Fibroblast of lung (primary cell): ENCODE measurements at regions not wholly inside any gene's neighbourhood (a gene's known extent, or its start where the extent isn't known, plus 50 kb on each side); places are given as distances from the start of the nearest gene placed in this dataset.
A peak's percentile ranks its signal among the peaks of the same experiment; 100 is the strongest.

Experiments
- DNase-seq, 2 donors: peaks; one replicate each; pipeline versions ENCODE4 v3.0.0 to v3.0.0-alpha.2; 2010; ENCODE audit warnings: low read depth in 2 of 2
- H2AFZ ChIP-seq: 2 replicates; pipeline ENCODE4 v1.5.1; 2012; ENCODE audit warnings: low read length, control low read depth, inconsistent platforms
- H3K27ac ChIP-seq: 2 replicates; pipeline ENCODE4 v1.5.1; 2011; ENCODE audit warnings: low read length, control low read depth; ENCODE audit not compliant: insufficient read depth
- H3K27me3 ChIP-seq: 2 replicates; pipeline ENCODE4 v1.5.1; 2011; ENCODE audit warnings: mild to moderate bottlenecking, low read length; ENCODE audit not compliant: control insufficient read depth, insufficient read depth
- H3K36me3 ChIP-seq: 2 replicates; pipeline ENCODE4 v1.5.1; 2011; ENCODE audit warnings: low read length; ENCODE audit not compliant: control insufficient read depth, insufficient read depth
- H3K4me1 ChIP-seq: 2 replicates; pipeline ENCODE4 v1.5.1; 2011; ENCODE audit warnings: low read length; ENCODE audit not compliant: control insufficient read depth, insufficient read depth; ENCODE audit errors: extremely low read depth
- H3K4me2 ChIP-seq: 2 replicates; pipeline ENCODE4 v1.5.1; 2011; ENCODE audit warnings: low read length, control low read depth; ENCODE audit not compliant: insufficient read depth; ENCODE audit errors: extremely low read depth
- H3K4me3 ChIP-seq, 4 experiments: fragments of 200-600 bp in 1 of 4; sonication (generic) in 1 of 4; replicated peaks in 1 of 4; 2 replicates each; pipeline ENCODE4 v1.5.1; 2011 to 2016; ENCODE audit warnings: low read length in 4 of 4, low read depth in 3 of 4, mild to moderate bottlenecking in 3 of 4, control low read depth in 2 of 4, inconsistent platforms in 1 of 4, mixed read lengths in 1 of 4; ENCODE audit not compliant: insufficient read depth in 1 of 4; ENCODE audit errors: control extremely low read depth in 1 of 4
- H3K79me2 ChIP-seq: 2 replicates; pipeline ENCODE4 v1.5.1; 2012; ENCODE audit warnings: mild to moderate bottlenecking, low read length, inconsistent platforms; ENCODE audit not compliant: control insufficient read depth, insufficient read depth
- H3K9ac ChIP-seq: 2 replicates; pipeline ENCODE4 v1.5.1; 2011; ENCODE audit warnings: mild to moderate bottlenecking, low read length, control low read depth; ENCODE audit not compliant: insufficient read depth
- H3K9me3 ChIP-seq: 2 replicates; pipeline ENCODE4 v1.5.1; 2012; ENCODE audit warnings: low read depth, low read length; ENCODE audit not compliant: control insufficient read depth, insufficient read depth
- H4K20me1 ChIP-seq: 2 replicates; pipeline ENCODE4 v1.5.1; 2011; ENCODE audit warnings: low read length; ENCODE audit not compliant: control insufficient read depth, insufficient read depth; ENCODE audit errors: extremely low read depth
- EZH2 ChIP-seq: IDR thresholded peaks from 2 replicates; pipeline ENCODE4 v1.5.1; 2012; ENCODE audit warnings: low read length, control low read depth, mild to moderate bottlenecking; ENCODE audit errors: missing control alignments
- TF ChIP-seq, protein P1 (sequence below), 2 donors: IDR thresholded peaks in 1 of 2; conservative IDR thresholded peaks in 1 of 2; 1 replicate in 1 of 2; 2 replicates in 1 of 2; pipeline ENCODE4 v1.5.1; 2011 to 2012; ENCODE audit warnings: low read length in 2 of 2, control low read depth in 1 of 2, inconsistent platforms in 1 of 2, low read depth in 1 of 2, mild to moderate bottlenecking in 1 of 2

DNA sequence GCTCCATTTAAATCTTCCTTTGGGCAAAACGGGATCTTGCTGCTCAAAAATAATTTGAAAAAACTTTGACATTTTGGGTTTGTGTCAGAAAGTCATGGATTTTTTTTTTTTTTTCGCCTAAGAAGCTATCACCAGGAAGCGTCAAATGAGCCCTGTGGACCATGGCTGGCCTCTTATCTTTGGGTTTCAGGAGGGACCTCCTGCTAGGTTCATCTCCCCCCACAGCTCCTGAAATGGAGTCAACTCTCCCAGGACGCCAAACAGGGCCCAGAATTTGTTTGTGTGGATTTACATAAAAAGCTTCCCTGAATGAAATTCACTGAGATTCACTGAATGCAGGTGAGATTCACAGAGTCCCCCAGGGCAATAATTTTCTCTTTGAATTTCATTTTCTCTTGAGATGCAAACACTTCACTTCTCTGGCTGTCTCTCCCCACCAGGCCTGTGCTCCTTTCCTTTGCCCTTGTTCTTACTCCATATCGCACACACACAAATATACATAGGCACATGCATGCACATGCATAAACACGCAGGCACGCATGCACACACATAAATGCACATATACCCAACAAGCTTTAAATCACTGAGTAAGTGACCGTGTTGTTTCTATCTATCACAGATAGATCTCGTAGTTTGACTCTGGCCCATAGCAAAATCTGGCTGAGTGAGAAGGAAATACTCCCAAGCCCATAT lies 55.3 kb upstream of the GALNT10 start:
- Histone ChIP-seq H2AFZ (no peak overlapping the region), H3K9ac (no peak overlapping the region), H3K27ac (no peak overlapping the region), H3K27me3 (no peaks in the 10 kb centered on the region), H3K4me2 (no peak overlapping the region), H3K4me3 (no peak overlapping the region), H3K4me1 (no peaks in the 10 kb centered on the region), H3K79me2 (no peaks in the 10 kb centered on the region), H3K36me3 (no peaks in the 10 kb centered on the region), H3K9me3 (no peaks in the 10 kb centered on the region), H4K20me1 (no peaks in the 10 kb centered on the region)
- no peak for DNase-seq
- no peak for TF ChIP-seq EZH2
- TF ChIP-seq, protein P1, sequence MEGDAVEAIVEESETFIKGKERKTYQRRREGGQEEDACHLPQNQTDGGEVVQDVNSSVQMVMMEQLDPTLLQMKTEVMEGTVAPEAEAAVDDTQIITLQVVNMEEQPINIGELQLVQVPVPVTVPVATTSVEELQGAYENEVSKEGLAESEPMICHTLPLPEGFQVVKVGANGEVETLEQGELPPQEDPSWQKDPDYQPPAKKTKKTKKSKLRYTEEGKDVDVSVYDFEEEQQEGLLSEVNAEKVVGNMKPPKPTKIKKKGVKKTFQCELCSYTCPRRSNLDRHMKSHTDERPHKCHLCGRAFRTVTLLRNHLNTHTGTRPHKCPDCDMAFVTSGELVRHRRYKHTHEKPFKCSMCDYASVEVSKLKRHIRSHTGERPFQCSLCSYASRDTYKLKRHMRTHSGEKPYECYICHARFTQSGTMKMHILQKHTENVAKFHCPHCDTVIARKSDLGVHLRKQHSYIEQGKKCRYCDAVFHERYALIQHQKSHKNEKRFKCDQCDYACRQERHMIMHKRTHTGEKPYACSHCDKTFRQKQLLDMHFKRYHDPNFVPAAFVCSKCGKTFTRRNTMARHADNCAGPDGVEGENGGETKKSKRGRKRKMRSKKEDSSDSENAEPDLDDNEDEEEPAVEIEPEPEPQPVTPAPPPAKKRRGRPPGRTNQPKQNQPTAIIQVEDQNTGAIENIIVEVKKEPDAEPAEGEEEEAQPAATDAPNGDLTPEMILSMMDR (conservative IDR thresholded peaks at IDR 0.05 in 1 of 2, IDR thresholded peaks at IDR 0.05 in 1 of 2; ENCODE audit: low read depth in 1 of 2, low read length in 2 of 2), result no peak

DNA sequence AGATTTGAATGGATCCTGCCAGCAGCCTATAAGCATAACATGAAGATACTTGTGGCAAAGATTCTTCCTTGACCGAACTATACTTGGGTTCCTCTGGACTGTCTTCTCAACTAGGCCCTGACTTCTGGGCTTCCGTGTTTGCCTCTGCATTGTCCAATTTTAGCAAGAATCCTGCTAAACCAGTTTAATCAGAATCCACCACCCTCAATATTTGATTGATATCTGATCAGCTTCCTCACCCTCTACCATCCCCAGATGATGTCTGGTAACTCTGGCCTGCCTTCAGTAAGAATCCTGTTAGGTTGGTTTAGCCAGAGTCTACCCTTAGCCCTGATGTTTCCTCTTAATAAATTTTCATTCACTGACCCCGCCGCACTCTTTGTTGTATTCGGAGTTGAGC lies 54.4 kb upstream of the GALNT10 start:
- H3K4me2 ChIP-seq, result no peak overlapping the region
- DNase-seq, result no peak
- TF ChIP-seq, protein P1 (conservative IDR thresholded peaks at IDR 0.05 in 1 of 2, IDR thresholded peaks at IDR 0.05 in 1 of 2; ENCODE audit: low read depth in 1 of 2, low read length in 2 of 2), result no peak
- no peak for TF ChIP-seq EZH2
- H3K36me3 ChIP-seq, result no peaks in the 10 kb centered on the region
- H3K79me2 ChIP-seq, result no peaks in the 10 kb centered on the region
- no peak overlapping the region for H3K9ac ChIP-seq
- no peaks in the 10 kb centered on the region for H3K4me1 ChIP-seq
- no peak overlapping the region for H2AFZ ChIP-seq
- H3K27ac ChIP-seq, result no peak overlapping the region
- no peaks in the 10 kb centered on the region for H3K9me3 ChIP-seq
- H3K4me3 ChIP-seq, result no peak overlapping the region
- no peaks in the 10 kb centered on the region for H4K20me1 ChIP-seq
- no peaks in the 10 kb centered on the region for H3K27me3 ChIP-seq

DNA sequence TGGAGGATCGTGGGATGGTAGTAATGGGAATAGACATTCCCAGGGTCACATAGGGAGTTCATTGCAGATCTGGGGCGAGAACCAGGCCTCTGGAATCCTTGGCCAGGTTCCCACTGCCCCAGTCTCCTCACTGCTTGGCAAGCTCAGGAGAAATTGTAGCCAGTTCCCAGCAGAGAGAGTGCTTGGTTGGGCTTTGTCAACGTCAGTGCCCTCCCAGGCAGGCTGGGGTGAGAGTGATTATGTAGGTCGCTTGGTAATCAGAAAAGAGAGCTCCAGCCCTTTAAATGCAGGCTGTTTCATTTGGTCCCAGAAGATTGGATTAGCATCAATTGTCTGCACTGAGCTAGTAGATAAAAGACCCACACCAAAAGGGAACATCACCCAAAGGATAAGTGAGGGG lies 51.8 kb upstream of the GALNT10 start:
- Histone ChIP-seq H2AFZ (no peak overlapping the region), H3K4me2 (no peak overlapping the region), H4K20me1 (no peaks in the 10 kb centered on the region), H3K9me3 (no peaks in the 10 kb centered on the region), H3K4me3 (no peak overlapping the region), H3K79me2 (no peaks in the 10 kb centered on the region), H3K4me1 (no peaks in the 10 kb centered on the region), H3K36me3 (no peaks in the 10 kb centered on the region), H3K9ac (no peak overlapping the region), H3K27ac (no peak overlapping the region), H3K27me3 (no peaks in the 10 kb centered on the region)
- DNase-seq, result peak in 1 of 2 donors; percentile 12
- TF ChIP-seq, protein P1 (conservative IDR thresholded peaks at IDR 0.05 in 1 of 2, IDR thresholded peaks at IDR 0.05 in 1 of 2; ENCODE audit: low read depth in 1 of 2, low read length in 2 of 2), result no peak
- TF ChIP-seq EZH2, result no peak
